Calu3 (cell line): ENCODE measurements at regions not wholly inside any gene's neighbourhood (a gene's known extent, or its start where the extent isn't known, plus 50 kb on each side); places are given as distances from the start of the nearest gene placed in this dataset.

Experiments used
- BruUV-seq: library from RNA; stranded (reverse); fragments of 400-500 nt; replicated peaks from 2 replicates; lab custom pipeline; 2021; lab: Mats Ljungman, UMichigan
- CTCF ChIA-PET: fragments of 300-600 bp; sonication (Branson Sonifier 250); formaldehyde crosslinking; loops from one replicate; lab custom pipeline; 2022; ENCODE audit warnings: antibody characterized with exemption; lab: Charles Lee
- DNase-seq: peaks from one replicate; pipeline ENCODE4 v3.0.0; 2022
- H3K27ac Mint-ChIP-seq: one replicate; pipeline ENCODE4 v1.8.0; 2022; ENCODE audit warnings: mixed read lengths; ENCODE audit not compliant: unreplicated experiment
- H3K27me3 Mint-ChIP-seq: one replicate; pipeline ENCODE4 v1.8.0; 2022; ENCODE audit warnings: mixed read lengths; ENCODE audit not compliant: unreplicated experiment
- H3K36me3 Mint-ChIP-seq: one replicate; pipeline ENCODE4 v1.8.0; 2022; ENCODE audit warnings: mild to moderate bottlenecking, moderate library complexity, mixed read lengths; ENCODE audit not compliant: insufficient read depth, unreplicated experiment
- H3K4me1 Mint-ChIP-seq: one replicate; pipeline ENCODE4 v1.8.0; 2022; ENCODE audit warnings: mild to moderate bottlenecking, low read depth, mixed read lengths; ENCODE audit not compliant: unreplicated experiment
- H3K4me3 Mint-ChIP-seq: one replicate; pipeline ENCODE4 v1.8.0; 2022; ENCODE audit warnings: mild to moderate bottlenecking, low read depth, moderate library complexity, mixed read lengths; ENCODE audit not compliant: unreplicated experiment
- H3K9me3 Mint-ChIP-seq: one replicate; pipeline ENCODE4 v1.8.0; 2022; ENCODE audit warnings: low read depth, mixed read lengths; ENCODE audit not compliant: unreplicated experiment
- CTCF ChIP-seq: fragments of 200-600 bp; IDR thresholded peaks from one replicate; pipeline ENCODE4 v1.8.0; 2022; ENCODE audit warnings: antibody characterized with exemption; ENCODE audit not compliant: unreplicated experiment
- intact Hi-C: fragments of 100-400 bp; cut with micrococcal nuclease; formaldehyde crosslinking; loops from one replicate; pipeline ENCODE4 v1.10.0; 2022; ENCODE audit not compliant: unreplicated experiment

DNA sequence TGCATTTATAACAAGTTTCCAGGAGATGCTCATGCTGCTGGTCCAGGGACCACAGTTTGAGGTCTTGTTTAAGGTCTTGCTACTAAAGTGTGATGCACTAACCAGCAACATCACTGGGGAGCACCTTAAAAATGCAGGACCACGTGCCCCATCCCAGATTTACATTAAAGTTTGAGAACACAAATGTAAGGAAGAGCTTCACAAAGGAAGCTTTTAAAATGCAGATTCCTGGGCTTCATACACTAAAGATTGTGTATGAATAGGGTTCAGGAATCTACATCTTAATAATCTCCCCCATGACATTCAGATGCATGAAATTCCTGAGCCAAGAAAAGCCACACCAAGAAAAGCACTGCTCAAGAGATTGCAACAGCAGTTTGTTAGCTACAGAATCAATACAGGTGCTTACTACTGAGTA lies 235.3 kb upstream of the TANK start:
- no peak for TF ChIP-seq CTCF
- H3K36me3 Mint-ChIP-seq: no peaks in the 10 kb centered on the region
- no peak overlapping the region for H3K27ac Mint-ChIP-seq
- H3K4me1 Mint-ChIP-seq: no peaks in the 10 kb centered on the region
- no peaks in the 10 kb centered on the region for H3K27me3 Mint-ChIP-seq
- H3K9me3 Mint-ChIP-seq: no peaks in the 10 kb centered on the region
- no peak overlapping the region for H3K4me3 Mint-ChIP-seq
- intact Hi-C loops: no loop called here
- CTCF ChIA-PET: no interaction called here
- BruUV-seq: no TSS peak
- DNase-seq: no peak

- DNase-seq: no peak
- BruUV-seq: no TSS peak
- Mint-ChIP-seq H3K4me1 (no peaks in the 10 kb centered on the region), H3K27me3 (no peaks in the 10 kb centered on the region), H3K27ac (no peak overlapping the region), H3K9me3 (no peaks in the 10 kb centered on the region), H3K4me3 (no peak overlapping the region), H3K36me3 (no peaks in the 10 kb centered on the region)
- intact Hi-C loops: no loop called here
- CTCF ChIA-PET: no interaction called here
- no peak for TF ChIP-seq CTCF
These were observed 234.3 kb upstream of the TANK start for GRCh38 chr2:160925956-160926355.

DNA sequence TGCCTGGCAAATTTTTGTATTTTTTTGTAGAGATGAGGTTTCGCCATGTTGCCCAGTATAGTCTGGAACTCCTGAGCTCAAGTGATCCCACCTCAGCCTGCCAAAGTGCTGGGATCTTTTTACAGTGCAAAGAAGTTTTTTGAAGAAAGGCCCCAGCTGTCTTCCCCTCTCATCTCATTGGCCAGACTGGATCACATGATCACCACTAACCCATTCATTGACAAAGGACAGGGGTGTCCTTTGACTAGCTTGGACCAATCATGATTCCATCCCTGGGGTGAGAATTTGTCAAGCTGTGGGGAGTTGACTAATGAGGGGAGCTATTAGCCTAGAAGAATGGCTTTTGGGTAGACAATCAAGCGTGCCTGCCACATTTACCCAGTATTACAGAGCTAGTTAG lies 232.9 kb upstream of the TANK start:
- no peaks in the 10 kb centered on the region for H3K27me3 Mint-ChIP-seq
- TF ChIP-seq CTCF: no peak
- H3K9me3 Mint-ChIP-seq: no peaks in the 10 kb centered on the region
- no peaks in the 10 kb centered on the region for H3K36me3 Mint-ChIP-seq
- no peak overlapping the region for H3K27ac Mint-ChIP-seq
- DNase-seq: no peak
- intact Hi-C loops: no loop called here
- H3K4me1 Mint-ChIP-seq: no peaks in the 10 kb centered on the region
- CTCF ChIA-PET: interaction anchor here (1.4 kb wide), 1 partner anchor 8 kb away, joined by 3 read pairs; no protein-coding TSS in a partner anchor
- no TSS peak for BruUV-seq
- no peak overlapping the region for H3K4me3 Mint-ChIP-seq

GRCh38 chr2:160928854-160929301 lies 231.3 kb upstream of the TANK start:
- no TSS peak for BruUV-seq
- no peak for TF ChIP-seq CTCF
- CTCF ChIA-PET: no interaction called here
- Mint-ChIP-seq H3K27me3 (no peaks in the 10 kb centered on the region), H3K9me3 (no peaks in the 10 kb centered on the region), H3K4me1 (no peaks in the 10 kb centered on the region), H3K27ac (no peak overlapping the region), H3K36me3 (no peaks in the 10 kb centered on the region), H3K4me3 (no peak overlapping the region)
- no peak for DNase-seq
- intact Hi-C loops: no loop called here
